HEK293T (cell line): ENCODE measurements at regions not wholly inside any gene's neighbourhood (a gene's known extent, or its start where the extent isn't known, plus 50 kb on each side); places are given as distances from the start of the nearest gene placed in this dataset.

Experiments used
- CTCF ChIA-PET: fragments of 350-600 bp; formaldehyde crosslinking; extraction: SDS; loops from one replicate; lab custom pipeline; 2021; ENCODE audit warnings: antibody characterized with exemption, inconsistent platforms; lab: Yijun Ruan, JAX
- POLR2A ChIA-PET: fragments of 350-600 bp; formaldehyde crosslinking; extraction: SDS; loops from one replicate; lab custom pipeline; 2020; ENCODE audit warnings: antibody characterized with exemption, inconsistent platforms; lab: Yijun Ruan, JAX
- DNase-seq: peaks from one replicate; pipeline ENCODE4 v3.0.0; 2012; ENCODE audit warnings: mixed read lengths; ENCODE audit errors: extremely low spot score
- ARNT ChIP-seq: fragments of 450-650 bp; IDR thresholded peaks from 2 replicates; pipeline ENCODE4 v1.6.1; 2017; ENCODE audit warnings: mild to moderate bottlenecking
- BHLHE40 ChIP-seq: fragments of 450-650 bp; IDR thresholded peaks from 2 replicates; pipeline ENCODE4 v1.6.1; 2016; ENCODE audit warnings: mild to moderate bottlenecking, moderate library complexity, borderline replicate concordance
- CTBP1 ChIP-seq: fragments of 450-650 bp; IDR thresholded peaks from 2 replicates; pipeline ENCODE4 v1.6.1; 2016; ENCODE audit warnings: borderline replicate concordance
- ELF4 ChIP-seq: fragments of 450-650 bp; IDR thresholded peaks from 2 replicates; pipeline ENCODE4 v1.6.1; 2017; ENCODE audit warnings: antibody characterized with exemption
- FOXA1 ChIP-seq: fragments of 450-650 bp; IDR thresholded peaks from 2 replicates; pipeline ENCODE4 v1.6.1; 2016; ENCODE audit warnings: mild to moderate bottlenecking
- FOXK2 ChIP-seq: fragments of 450-650 bp; IDR thresholded peaks from 2 replicates; pipeline ENCODE4 v1.6.1; 2016; ENCODE audit warnings: mild to moderate bottlenecking
- FOXM1 ChIP-seq: fragments of 450-650 bp; IDR thresholded peaks from 2 replicates; pipeline ENCODE4 v1.6.1; 2017; ENCODE audit warnings: mild to moderate bottlenecking, borderline replicate concordance
- HDGF ChIP-seq: fragments of 450-650 bp; IDR thresholded peaks from 2 replicates; pipeline ENCODE4 v1.6.1; 2017; ENCODE audit warnings: antibody characterized with exemption, borderline replicate concordance
- L3MBTL2 ChIP-seq: fragments of 450-650 bp; conservative IDR thresholded peaks from 2 replicates; pipeline ENCODE4 v1.6.1; 2016; ENCODE audit warnings: mild to moderate bottlenecking
- LEF1 ChIP-seq: fragments of 450-650 bp; IDR thresholded peaks from 2 replicates; pipeline ENCODE4 v1.6.1; 2017; ENCODE audit warnings: mild to moderate bottlenecking, borderline replicate concordance
- NFRKB ChIP-seq: fragments of 450-650 bp; IDR thresholded peaks from 2 replicates; pipeline ENCODE4 v1.6.1; 2016; ENCODE audit warnings: mild to moderate bottlenecking, moderate library complexity
- PKNOX1 ChIP-seq: fragments of 450-650 bp; IDR thresholded peaks from 2 replicates; pipeline ENCODE4 v1.6.1; 2016
- SP1 ChIP-seq: fragments of 450-650 bp; IDR thresholded peaks from 2 replicates; pipeline ENCODE4 v1.6.1; 2017
- SUZ12 ChIP-seq: fragments of 450-650 bp; IDR thresholded peaks from 2 replicates; pipeline ENCODE4 v1.6.1; 2016; ENCODE audit warnings: mild to moderate bottlenecking
- TARDBP ChIP-seq: fragments of 450-650 bp; IDR thresholded peaks from 2 replicates; pipeline ENCODE4 v1.6.1; 2016
- ZNF384 ChIP-seq: fragments of 450-650 bp; IDR thresholded peaks from 2 replicates; pipeline ENCODE4 v1.6.1; 2016

GRCh38 chr1:88272216-88272615, 411.9 kb upstream of the PKN2 start:
- CTCF ChIA-PET, result no interaction called here
- POLR2A ChIA-PET, result no interaction called here
- no peak for DNase-seq
- TF ChIP-seq LEF1 (no peak), BHLHE40 (no peak), HDGF (no peak), ZNF384 (no peak), FOXM1 (no peak), PKNOX1 (no peak), ELF4 (no peak), L3MBTL2 (no peak), FOXK2 (no peak), FOXA1 (no peak)

- CTCF ChIA-PET, result no interaction called here
- POLR2A ChIA-PET, result no interaction called here
- no peak for DNase-seq
- TF ChIP-seq L3MBTL2 (no peak), TARDBP (no peak), CTBP1 (no peak), HDGF (no peak), FOXA1 (no peak), ELF4 (no peak), PKNOX1 (no peak), ZNF384 (no peak), BHLHE40 (no peak), SP1 (no peak), SUZ12 (no peak), NFRKB (no peak), LEF1 (no peak), FOXK2 (no peak), ARNT (no peak), FOXM1 (no peak)
Measured at GRCh38 chr1:88274431-88274830, 409.6 kb upstream of the PKN2 start.

GRCh38 chr1:88275259-88275862, 408.7 kb upstream of the PKN2 start:
- DNase-seq, result no peak
- POLR2A ChIA-PET, result no interaction called here
- CTCF ChIA-PET, result no interaction called here
- TF ChIP-seq SUZ12, result no peak
- TF ChIP-seq BHLHE40, result no peak
- TF ChIP-seq L3MBTL2, result no peak
- no peak for TF ChIP-seq FOXA1
- no peak for TF ChIP-seq LEF1
- TF ChIP-seq ZNF384, result no peak
- TF ChIP-seq NFRKB, result no peak

- POLR2A ChIA-PET, result no interaction called here
- CTCF ChIA-PET, result no interaction called here
- TF ChIP-seq HDGF (no peak), ZNF384 (no peak), NFRKB (no peak), ARNT (no peak), FOXK2 (no peak), BHLHE40 (no peak), LEF1 (no peak), PKNOX1 (no peak), ELF4 (no peak)
- no peak for DNase-seq
Measured at GRCh38 chr1:88276163-88276562, 407.9 kb upstream of the PKN2 start.

- CTCF ChIA-PET, result no interaction called here
- TF ChIP-seq FOXM1 (no peak), TARDBP (no peak), CTBP1 (no peak), LEF1 (no peak), ZNF384 (no peak), FOXA1 (no peak), ARNT (no peak), FOXK2 (no peak), SUZ12 (no peak), L3MBTL2 (no peak), PKNOX1 (no peak), SP1 (no peak), ELF4 (no peak), HDGF (no peak), BHLHE40 (no peak), NFRKB (no peak)
- DNase-seq, result no peak
Measured at GRCh38 chr1:88284066-88284465, 400.0 kb upstream of the PKN2 start.

GRCh38 chr1:88284666-88285366, 399.3 kb upstream of the PKN2 start:
- TF ChIP-seq ELF4 (no peak), L3MBTL2 (no peak), LEF1 (no peak), SUZ12 (no peak), BHLHE40 (no peak), TARDBP (no peak)
- ChIA-PET POLR2A (no interaction called here), CTCF (no interaction called here)
- no peak for DNase-seq

More at GRCh38 chr1:88284066-88284465, 400.0 kb upstream of the PKN2 start:
- POLR2A ChIA-PET, result no interaction called here
